GM18507 (cell line): ENCODE measurements at regions not wholly inside any gene's neighbourhood (a gene's known extent, or its start where the extent isn't known, plus 50 kb on each side); places are given as distances from the start of the nearest gene placed in this dataset.
"Not testable (repeated sequence)": the region's sequence is repeated elsewhere in the genome, so short reads cannot be mapped to it uniquely, and the experiment has no call there.

Experiments used
- DNase-seq: peaks from one replicate; pipeline ENCODE4 v3.0.0; 2011; ENCODE audit warnings: low read depth; ENCODE audit not compliant: insufficient read length; ENCODE audit errors: extremely low spot score
- FAIRE-seq: peaks from 2 replicates; lab custom pipeline; 2011; peaks lifted over from hg19 to GRCh38; lab: Jason Lieb, UNC

DNA sequence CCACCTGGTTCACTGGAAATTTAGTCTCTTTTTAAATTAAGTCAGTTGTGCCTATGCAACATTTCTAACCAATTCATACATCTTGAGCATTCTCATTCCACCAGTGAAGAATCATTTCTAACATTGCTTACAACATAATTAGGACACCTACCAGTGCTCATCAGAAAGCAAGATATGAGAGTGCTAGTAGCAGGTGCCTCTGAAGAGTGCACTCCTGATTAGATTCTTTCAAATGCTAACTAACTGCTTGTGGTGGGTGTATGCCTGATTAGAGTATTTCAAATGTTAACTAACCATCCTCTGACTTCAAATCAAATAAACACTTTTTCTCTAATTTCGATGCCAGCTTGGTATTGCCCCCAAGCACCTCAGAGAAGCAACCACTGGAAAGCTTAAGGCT is 124.3 kb upstream of the DNAJC10 start:
- no peak for FAIRE-seq
- DNase-seq, result no peak

DNA sequence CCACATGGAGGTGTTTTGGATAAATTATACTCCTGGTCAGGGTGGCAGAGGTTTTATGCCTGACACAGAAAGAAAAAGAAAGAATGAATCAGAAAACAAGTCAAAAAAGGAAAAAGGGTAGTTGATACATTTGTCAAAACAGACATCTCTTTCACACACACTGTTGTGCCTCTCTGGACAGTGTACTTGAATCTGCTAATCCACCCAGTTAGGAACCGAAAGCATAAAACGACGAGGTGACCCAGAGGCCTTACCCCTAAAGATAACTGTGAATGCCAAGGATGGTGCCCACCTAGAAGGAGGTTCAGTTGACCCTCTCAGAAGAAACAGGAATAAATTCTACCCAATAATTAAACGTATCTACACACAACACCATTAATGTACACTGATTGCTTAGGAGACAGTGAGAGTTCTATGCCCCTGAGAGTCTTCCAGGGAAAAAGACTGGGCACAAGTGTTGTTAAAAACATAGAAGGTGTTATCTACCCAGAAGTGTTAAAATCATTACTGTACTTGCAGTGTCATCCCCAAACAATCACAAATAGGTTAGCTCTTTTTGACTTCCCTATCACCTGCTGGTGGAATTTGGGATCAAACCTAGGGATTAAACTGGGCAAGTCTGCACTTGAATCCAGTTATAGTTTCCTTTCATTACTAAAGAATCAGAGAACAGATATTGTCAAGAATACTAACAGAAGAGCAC is 123.2 kb upstream of the DNAJC10 start:
- DNase-seq, result no peak
- FAIRE-seq, result no peak

DNA sequence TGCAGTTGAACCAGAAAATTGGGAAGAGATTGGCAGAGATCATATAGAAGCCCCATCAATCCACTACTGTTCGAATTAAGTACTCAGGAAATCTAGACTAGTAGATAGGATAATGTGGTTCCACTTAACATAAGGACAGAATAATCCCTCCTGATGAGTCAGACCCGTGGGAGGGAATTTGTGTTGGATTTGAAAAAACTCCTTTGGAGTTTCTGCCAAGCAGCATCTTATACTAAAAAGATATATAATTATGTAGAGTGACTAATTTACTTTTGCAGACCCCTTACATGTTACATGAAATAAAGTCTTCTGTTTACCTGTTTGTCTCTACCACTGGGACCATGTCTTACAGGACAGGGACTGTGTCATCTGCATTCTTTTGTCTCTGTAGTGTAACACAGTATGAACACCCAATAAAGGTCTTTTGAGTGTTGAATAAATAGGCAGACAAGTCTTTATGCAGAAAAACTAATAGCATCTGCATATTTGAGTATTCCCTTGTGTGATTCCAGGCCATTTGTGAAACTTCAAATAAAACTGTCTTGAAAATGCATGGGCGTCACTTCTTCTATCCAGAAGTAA is 122.6 kb upstream of the DNAJC10 start:
- DNase-seq (no peak), FAIRE-seq (no peak)

DNA sequence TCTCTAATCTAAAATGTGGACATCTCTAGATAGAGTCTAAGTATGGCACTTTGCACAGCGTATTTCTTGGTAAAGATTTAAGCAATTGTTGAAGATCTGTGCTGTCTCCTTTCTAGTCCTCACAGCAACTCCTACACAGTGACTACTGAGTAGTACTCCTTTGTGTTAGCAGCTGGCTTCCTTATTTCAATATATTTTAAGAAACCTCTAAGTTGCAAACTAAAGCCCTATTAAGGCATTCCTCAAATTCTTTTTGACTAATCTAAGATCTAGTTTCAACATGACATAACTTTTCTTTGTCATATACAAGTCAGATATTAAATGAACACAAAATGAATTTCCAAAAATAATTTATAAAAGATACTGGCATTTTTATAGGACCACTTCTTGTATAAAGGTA is 121.8 kb upstream of the DNAJC10 start:
- FAIRE-seq (no peak), DNase-seq (no peak)

DNA sequence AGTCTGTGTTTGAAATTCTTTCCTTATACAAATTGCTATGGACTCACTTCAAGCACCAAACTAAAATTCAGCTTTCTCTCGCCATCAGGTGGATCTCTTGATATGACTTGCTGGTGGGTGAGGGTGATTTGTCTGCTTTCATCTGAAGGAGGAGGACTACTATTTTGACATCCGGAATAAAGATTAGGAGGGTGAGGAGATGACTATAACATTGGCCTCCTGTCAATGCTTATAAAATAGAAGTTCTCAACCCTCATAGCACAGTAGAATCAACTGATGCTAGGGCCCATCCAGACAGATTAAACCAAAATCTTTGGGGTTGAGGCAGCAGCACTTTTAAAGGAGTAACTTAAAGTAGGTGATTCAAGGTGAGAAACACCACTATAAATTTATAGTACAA is 120.4 kb upstream of the DNAJC10 start:
- FAIRE-seq (no peak), DNase-seq (no peak)

DNA sequence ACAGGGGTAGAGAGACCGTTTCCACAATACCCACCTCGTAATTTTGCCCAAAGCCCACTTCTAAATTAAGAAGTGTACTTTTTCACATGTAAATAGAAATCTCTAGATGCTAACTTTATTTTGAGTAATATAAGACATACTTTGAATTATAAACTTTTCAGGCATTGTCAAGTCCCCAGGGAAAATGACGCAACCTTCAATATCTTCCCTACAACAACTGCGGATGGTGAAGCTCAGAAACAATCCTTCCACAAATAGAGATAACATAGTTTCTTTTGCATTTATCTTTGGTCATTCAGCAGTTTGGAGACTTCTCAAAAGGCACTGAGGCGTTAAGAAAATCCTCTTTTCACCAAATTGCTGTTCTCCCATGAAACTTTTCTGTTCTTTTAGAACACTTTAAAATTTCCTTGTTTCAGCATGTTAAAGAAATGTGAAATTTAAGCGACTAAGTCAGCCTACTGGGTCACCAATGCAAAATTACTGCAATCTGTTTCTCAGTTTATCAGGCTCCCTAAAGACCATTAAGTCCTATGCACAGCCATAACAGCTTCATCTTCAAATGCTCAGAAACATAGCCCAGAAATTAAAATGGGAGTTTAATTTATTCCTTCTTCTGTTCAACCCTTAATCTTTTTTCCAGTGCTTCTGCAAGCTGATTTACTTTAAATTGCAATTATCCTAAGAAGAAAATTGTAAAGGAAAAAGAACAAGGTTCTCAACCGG is 118.3 kb upstream of the DNAJC10 start:
- no peak for FAIRE-seq
- no peak for DNase-seq

DNA sequence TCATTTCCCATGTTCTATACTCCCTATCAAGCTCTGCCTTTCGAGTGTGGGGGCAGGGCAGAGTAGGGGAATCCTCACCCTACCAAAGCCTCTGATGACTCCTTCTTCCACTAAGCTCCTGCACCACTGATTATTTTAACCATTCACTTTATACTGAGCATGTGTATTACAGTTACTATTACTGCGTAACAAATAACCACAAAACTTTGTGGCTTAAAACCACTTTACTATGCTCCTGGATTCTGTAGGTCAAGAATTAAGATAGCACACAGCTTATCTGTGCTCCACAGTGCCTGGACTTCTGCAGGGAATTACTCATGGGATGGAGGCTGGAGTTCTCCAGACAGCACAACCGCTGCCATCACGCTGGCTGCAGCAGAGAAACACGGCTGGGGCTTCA is 117.4 kb upstream of the DNAJC10 start:
- FAIRE-seq (no peak), DNase-seq (no peak)

DNA sequence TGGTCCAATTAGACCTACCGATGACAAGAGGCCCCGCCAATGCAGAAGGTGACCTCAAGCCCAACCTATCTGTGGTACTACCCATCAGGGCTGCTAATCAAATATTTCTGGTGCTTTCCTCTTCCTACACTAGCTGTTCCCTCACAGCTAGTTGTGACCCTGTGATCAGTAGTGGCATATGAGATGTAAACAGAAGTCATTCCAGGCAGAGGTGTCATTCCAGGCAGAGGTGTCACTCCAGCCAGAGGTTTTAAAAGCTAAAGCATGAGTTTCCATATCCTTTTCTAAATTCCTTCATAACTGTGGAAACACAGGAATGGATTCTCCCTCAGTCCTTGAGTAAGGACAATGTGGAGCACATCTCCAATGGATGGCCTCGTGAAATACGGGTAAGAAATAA is 110.9 kb upstream of the DNAJC10 start:
- FAIRE-seq (no peak), DNase-seq (no peak)

DNA sequence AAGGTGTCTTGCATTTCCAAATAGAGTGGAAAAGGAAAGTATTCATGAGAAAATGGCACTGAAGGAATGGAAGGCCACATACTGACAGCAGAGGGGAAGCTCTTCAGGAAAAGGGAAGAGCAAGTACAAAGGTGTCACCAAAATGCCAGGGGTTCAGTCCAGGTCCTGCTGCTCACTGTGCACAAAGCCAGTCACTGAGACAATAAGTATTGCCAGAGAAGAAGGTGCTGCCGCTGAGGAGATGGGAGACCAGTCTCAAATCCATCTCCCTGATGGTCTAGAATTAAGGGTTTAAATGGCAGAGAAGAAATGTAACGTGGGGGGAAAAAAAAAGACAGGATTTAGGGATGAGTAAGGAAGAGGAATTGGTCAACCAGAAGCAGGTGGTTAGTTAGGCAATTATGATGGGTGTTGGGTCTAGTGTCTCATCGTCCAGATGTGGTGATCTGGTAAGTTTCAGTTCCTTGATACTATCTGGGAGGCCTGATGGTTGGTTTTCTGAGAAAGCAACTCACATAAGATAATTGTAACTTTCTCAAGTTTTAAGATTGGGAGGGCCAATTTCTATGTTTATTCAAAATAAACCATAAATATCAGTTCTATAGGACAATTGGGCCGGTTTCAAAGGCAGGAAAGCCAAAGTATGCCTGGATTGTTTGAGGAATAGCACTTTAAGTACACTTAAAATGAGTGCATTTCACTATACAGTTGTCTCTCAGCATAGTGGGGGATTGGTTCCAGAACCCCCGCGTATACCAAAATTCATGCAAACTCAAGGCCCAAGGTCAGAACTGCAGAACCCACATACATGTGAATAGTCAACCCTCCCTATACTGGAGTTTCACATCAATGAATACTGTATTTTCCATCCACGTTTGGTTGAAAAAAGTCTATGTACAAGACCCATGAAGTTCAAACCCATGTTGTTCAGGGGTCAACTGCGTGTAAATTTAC is 109.1 kb upstream of the DNAJC10 start:
- DNase-seq (no peak), FAIRE-seq (peak; percentile 70)

DNA sequence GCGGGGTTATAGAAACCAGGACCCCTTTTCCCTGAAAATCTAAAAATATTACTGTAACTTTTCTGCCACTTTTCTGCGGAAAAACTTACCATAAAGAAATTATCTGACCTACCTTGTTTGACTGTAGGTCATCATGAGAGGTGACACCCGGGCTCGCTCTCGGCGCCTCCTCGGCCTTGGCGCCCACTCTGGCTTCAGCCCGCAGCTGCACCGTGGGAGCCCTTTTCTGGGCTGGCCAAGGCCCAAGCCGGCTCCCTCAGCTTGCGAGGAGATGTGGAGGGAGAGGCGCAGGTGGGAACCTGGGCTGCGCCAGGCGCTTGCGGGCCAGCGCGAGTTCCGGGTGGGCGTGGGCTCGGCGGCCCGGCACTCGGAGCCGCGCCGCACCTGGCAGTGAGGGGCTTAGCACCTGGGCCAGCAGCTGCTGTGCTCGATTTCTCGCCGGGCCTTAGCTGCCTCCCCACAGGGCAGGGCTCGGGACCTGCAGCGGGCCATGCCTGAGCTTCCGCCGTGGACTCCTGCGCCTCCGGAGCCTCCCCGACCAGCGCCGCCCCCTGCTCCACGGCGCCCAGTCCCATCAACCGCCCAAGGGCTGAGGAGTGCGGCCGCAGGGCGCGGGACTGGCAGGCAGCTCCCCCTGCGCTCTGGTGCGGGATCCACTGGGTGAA is 107.7 kb upstream of the DNAJC10 start:
- FAIRE-seq, result no peak
- no peak for DNase-seq

DNA sequence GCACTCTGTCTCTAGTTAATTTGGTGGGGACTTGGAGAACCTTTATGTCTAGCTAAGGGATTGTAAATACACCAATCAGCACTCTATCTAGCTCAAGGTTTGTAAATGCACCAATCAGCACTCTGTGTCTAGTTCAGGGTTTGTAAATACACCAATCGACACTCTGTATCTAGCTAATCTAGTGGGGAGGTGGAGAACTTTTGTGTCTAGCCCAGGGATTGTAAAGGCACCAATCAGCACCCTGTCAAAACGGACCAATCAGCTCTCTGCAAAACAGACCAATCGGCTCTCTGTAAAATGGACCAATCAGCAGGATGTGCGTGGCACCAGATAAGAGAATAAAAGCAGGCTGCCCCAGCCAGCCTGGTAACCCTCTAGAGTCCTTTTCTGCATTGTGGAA is 107.1 kb upstream of the DNAJC10 start:
- DNase-seq, FAIRE-seq: not testable (repeated sequence)

DNA sequence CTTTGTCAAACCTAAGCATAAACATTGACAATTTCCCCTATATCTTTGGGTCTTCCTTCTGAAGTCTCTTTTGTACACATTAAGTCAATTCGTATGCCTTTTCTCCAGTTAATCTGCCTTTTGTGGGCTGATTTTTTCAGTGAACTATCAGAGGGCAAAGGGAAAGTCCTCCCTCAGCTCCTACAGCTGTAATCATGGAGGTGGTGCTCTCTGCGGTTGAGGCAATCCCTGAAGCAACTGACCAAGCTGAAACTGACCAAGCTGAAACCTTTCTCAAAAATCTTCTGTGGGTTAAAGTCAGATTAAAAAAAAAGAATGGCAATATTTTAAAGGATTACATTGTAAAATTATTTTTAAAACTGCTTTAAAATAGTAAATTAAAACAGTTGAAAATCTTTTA is 105.8 kb upstream of the DNAJC10 start:
- FAIRE-seq, result no peak

DNA sequence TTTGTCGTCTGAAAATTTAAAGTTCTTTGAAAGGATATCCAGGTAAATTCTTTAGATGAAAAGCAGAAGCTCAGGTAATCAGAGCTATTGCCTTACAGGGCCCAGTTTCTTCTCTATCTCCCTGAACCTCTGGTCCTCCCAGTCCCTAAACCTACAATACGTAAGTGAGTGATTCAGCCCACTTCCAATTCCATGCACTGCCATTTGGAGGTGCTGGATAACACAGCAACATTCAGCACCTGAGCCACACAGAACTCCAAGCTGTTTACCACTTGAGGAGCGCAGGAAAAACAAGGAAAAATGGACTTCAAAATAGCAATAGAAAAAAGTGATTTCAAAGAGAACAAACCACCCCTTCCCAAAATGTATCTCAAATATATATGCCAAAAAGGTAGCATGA is 105.0 kb upstream of the DNAJC10 start:
- FAIRE-seq, result no peak
- DNase-seq, result no peak

More for the DNA sequence above, 105.8 kb upstream of the DNAJC10 start:
- no peak for DNase-seq

DNA sequence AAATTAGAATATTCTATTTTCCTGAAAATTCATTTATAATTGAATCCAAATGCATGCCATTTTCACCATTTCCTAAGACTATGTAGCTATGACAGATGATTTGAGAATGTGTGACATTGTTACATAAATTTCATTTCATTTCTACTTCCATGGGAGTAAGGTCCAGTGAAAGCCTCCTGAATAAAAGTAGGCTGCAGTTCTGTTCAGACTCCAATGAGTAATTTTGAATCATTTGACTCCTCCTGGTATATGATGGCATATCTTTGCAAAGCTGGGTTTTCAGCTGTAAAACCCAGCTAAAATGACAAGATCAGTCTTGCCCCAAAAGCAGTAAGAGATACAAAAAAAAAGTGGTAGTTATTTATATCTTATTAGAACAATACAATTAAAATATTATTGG is 101.0 kb upstream of the DNAJC10 start:
- FAIRE-seq, result no peak
- DNase-seq, result no peak

DNA sequence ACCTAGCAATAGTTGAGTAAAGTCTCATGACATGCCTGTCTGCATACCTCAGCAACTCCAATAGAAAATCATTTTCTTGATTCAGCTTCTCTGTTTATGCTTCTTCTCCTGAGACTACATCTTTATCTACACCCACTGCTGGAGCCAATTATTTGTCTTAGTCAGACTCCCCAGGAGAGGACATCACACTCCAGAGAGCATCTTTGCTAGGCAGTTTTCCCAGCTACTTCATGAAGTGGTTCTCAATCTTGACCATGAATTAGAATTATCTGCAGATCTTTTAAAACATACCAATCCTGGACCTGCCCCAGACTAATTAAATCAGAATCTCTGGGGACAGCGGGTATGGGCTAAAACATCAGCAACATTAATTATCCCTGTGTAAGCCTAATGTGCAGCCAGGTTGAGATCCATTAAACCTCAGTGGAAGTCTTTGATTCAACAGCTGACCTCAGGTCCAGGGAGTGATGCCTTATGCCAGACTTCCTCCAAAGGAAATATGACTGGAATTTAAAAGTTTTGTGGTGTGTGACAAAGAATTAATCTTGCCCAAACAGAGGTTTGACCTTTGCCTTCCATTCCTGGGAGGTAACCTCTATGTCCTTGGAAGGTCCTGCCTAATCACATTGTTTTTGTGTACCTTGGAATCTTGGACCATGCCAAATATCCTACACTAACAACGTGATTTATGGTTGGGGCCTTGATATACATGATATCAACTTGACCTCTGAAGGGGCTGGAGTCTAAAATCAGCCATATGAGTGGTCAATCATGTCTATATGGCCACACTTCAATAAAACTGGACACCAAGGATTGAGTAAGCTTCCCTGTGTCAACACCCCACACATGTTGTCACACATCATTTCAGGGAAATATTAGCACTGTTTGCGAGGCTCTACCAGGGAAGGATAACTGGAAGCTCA is 99.3 kb upstream of the DNAJC10 start:
- no peak for DNase-seq
- no peak for FAIRE-seq

DNA sequence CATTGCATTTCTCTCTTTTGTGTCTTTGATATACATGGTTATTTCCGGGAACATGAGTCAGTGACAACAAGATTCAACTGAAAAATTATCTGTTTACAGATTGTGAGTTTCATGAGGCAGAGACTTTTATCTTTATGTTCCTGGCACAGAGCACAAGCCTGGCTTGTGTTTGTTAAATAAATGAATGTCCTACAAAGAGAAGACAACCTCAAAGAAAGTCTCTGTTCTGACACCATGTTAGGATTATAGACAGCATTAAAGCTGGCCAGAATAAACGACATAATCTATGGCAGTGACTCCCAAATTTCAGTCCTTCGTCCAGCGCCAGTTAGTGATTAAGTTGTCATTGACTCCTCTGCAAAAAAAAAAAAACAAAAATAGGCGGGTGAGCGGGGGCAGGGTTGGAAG is 97.4 kb upstream of the DNAJC10 start:
- DNase-seq (no peak), FAIRE-seq (no peak)

DNA sequence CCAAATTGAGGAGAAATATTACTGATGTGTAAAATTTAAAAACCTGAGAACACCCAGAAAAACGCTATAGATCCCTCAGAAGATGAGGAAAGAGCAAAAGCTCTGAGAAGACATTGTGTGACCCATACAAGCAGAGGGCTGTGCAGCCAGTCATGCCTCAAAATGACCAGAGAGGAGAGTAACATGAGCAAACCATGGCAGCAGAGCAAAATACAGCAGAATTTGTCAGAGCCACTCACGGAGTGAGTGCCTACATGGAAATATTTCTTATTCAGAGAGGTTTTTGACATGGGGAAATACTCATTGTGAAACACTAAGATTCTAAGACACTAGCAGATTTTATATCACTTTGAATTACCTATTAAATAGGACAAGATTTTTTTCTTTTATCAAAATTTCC is 96.8 kb upstream of the DNAJC10 start:
- FAIRE-seq, result no peak

DNA sequence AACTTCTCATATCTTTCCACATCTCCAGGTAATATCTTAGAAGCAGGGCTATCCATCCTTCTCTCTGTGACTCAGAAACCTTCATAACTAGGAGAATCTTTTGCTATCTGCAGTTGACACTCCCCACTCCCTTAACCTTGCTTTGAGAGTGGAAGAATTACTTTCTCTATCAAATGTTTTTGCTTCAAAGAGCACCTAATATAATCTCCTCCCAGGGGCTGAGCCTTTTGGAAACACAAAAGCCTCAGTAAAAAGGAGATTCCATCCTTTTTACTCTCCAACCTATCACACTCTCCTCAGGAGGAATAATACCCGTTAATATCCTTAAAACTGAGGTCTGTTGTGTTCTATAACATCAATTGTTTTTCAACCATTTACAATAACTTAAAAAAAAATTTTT is 94.9 kb upstream of the DNAJC10 start:
- DNase-seq (no peak), FAIRE-seq (no peak)

More for the DNA sequence above, 96.8 kb upstream of the DNAJC10 start:
- DNase-seq, result no peak
